Erythroblast (primary cell): ENCODE measurements at regions not wholly inside any gene's neighbourhood (a gene's known extent, or its start where the extent isn't known, plus 50 kb on each side); places are given as distances from the start of the nearest gene placed in this dataset.

Experiments used
- DNase-seq, 2 experiments: peaks; one replicate each; lab custom pipeline; 2025; lab: John Stamatoyannopoulos, UW
- GATA1 ChIP-seq: IDR thresholded peaks from 2 replicates; pipeline ENCODE4 v1.6.1; 2011; ENCODE audit warnings: low read depth, mild to moderate bottlenecking, control low read depth, low read length, moderate library complexity
- POLR2A ChIP-seq: IDR thresholded peaks from 2 replicates; pipeline ENCODE4 v1.6.1; 2011; ENCODE audit warnings: mild to moderate bottlenecking, low read length

DNA sequence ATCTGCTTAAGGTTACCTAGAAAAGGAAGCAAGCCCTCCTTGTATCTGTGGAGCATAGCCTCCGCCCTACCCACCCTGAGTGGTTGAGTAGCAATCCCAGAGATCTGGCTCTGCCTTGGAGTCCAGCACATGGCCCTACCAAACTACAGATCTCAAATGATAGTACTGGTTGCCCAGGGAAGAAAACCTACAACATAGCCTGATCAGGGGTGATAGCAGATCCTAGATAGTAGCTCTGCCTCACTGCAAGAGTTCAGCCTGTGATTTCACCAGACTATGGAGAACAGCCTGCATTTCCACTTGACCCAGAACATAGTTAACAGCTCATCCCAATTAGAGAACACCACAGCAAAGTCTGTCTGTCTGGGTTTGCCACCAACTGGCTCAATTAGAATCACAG lies 279.5 kb downstream of the ETNK1 start:
- no peak for DNase-seq

GRCh38 chr12:22916241-22916640 lies 291.3 kb downstream of the ETNK1 start:
- no peak for TF ChIP-seq POLR2A
- no peak for DNase-seq

More for the DNA sequence above, 279.5 kb downstream of the ETNK1 start:
- TF ChIP-seq GATA1 (no peak), POLR2A (no peak)

- no peak for DNase-seq
- TF ChIP-seq POLR2A (no peak), GATA1 (no peak)
Observed at GRCh38 chr12:22916815-22917214, 291.8 kb downstream of the ETNK1 start.

GRCh38 chr12:22919883-22920282 lies 294.9 kb downstream of the ETNK1 start:
- TF ChIP-seq GATA1 = no peak
- DNase-seq = no peak

DNA sequence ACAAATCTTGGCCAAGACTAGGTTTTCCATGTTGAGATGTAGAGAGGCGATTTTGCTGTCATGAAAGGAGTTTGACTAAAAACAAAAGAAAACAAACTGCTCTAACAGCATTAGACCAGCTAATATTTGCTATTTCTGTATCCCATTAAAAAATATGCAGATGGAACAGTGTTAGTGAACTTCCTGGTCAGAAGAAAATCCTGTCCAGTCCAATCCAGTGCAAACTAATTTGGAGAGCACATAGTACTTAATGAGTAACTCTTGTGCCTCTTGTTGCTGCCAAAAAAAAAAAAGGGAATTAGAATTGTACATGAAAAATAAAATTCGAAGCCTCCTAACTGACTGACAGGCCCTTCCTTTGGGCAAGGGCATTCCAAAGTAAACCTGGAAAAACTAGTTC lies 298.8 kb downstream of the ETNK1 start:
- DNase-seq = no peak
- no peak for TF ChIP-seq GATA1
- no peak for TF ChIP-seq POLR2A

GRCh38 chr12:22924391-22924790 lies 299.4 kb downstream of the ETNK1 start:
- no peak for DNase-seq
- TF ChIP-seq GATA1 (no peak), POLR2A (no peak)

DNA sequence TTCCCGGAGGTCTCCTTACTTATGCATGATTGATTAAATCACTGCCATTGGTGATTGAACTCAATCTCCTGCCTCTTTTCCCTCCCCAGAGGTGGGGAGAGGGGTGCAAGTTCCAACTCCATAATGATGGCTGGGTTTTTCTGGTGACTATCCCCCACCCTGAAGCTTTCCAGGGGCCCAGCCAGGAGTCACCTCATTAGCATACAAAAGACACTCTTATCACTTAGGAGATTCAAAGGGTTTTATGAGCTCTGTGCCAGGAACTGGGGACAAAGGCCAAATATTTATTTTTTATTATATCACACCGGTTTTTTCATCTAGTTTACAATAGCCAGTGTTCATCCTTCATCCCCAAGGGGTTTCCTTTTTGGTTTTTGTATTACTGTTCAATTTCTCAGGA lies 300.7 kb downstream of the ETNK1 start:
- no peak for DNase-seq
- TF ChIP-seq POLR2A (no peak), GATA1 (no peak)

DNA sequence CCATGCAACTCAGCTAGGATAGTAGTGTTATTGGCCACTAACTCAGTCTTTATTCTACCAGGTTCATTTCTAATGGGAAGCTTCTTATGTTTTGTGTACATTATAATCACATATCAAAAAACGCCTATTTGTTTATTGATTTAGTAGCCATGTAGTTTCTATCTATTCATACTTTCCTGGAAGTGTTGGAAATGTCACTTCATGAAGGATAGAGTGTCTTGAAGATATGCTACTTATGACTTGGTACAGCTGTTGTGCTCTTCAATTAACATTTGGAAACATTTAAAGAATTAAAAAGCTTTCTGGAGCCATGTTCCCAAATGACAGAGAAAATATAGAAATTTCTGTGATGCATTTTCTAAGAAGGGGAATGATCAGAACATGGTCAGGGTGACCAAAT lies 307.5 kb downstream of the ETNK1 start:
- no peak for DNase-seq
- TF ChIP-seq GATA1 = no peak
- TF ChIP-seq POLR2A = no peak

DNA sequence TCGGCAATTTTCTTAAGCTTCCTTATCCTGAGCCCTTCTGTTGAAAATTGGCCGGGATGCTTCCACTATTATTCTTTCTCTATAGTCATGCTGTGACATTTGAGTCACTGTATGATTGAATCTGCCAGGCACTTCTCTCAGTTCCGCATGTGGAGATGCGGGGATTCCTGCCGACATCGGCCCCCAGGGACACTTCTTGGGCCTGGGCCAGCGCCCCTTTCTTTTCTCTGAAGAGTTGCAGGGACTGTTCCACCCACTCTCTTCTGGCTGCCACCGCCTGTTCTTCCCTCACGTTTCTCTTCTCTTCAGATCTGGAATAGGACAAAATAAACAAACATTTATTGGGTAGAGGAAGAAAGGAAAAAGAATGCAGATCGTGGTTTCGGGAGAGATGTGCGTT lies 310.1 kb downstream of the ETNK1 start:
- no peak for TF ChIP-seq GATA1
- no peak for TF ChIP-seq POLR2A
- no peak for DNase-seq

GRCh38 chr12:22935501-22935900 lies 310.5 kb downstream of the ETNK1 start:
- no peak for DNase-seq
- TF ChIP-seq GATA1 = no peak
- TF ChIP-seq POLR2A = no peak

- no peak for DNase-seq
Observed at GRCh38 chr12:22938323-22938722, 313.4 kb downstream of the ETNK1 start.

DNA sequence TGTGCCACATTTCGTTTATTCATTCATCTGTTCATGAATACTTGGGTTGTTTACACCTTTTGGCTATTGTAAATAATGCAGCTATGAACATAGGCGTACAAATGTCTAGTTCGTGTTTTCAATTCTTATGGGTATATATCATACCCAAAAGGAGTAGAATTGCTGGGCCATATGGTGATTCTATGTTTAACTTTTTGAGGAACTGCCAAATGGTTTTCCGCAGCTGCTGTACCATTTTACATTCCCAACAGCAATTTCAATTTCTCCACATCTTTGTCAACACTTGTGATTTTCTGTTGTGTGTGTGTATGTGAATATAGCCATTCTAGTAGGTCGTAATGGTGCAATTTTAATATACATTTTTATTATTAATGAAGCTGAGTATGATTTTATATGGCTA lies 326.2 kb downstream of the ETNK1 start:
- no peak for DNase-seq
- TF ChIP-seq GATA1 (no peak), POLR2A (no peak)

More at GRCh38 chr12:22938323-22938722, 313.4 kb downstream of the ETNK1 start:
- TF ChIP-seq GATA1 (no peak), POLR2A (no peak)

GRCh38 chr12:22956690-22957089 lies 331.7 kb downstream of the ETNK1 start:
- DNase-seq = no peak
- TF ChIP-seq POLR2A (no peak), GATA1 (no peak)

- no peak for TF ChIP-seq GATA1
- no peak for TF ChIP-seq POLR2A
- DNase-seq = no peak
Observed at GRCh38 chr12:22967171-22967570, 342.2 kb downstream of the ETNK1 start.

DNA sequence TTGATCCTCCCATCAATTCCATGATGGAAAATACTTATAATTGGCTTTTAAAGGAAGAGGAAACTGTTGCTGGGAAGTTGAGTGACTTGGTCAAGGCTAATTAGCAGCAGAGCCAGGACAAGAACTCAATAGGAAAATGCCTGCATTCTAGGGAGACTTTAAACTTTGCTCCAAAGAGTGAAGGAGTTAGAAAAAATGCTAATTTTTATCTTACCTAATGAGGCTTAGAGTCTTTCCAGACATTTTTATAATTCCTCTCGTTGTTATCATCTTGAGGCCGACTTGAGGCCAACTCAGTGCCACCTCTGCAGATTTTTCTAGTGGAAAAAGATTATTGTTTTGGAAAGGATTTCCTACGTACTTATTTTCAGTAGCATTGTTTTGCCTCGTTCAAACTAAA lies 344.6 kb downstream of the ETNK1 start:
- no peak for DNase-seq
- no peak for TF ChIP-seq GATA1
- no peak for TF ChIP-seq POLR2A

GRCh38 chr12:22971247-22971646 lies 346.3 kb downstream of the ETNK1 start:
- no peak for DNase-seq
- TF ChIP-seq POLR2A = no peak
- no peak for TF ChIP-seq GATA1
